ENCODE measurements at regions not wholly inside any gene's neighbourhood (a gene's known extent, or its start where the extent isn't known, plus 50 kb on each side); places are given as distances from the start of the nearest gene placed in this dataset.

DNA sequence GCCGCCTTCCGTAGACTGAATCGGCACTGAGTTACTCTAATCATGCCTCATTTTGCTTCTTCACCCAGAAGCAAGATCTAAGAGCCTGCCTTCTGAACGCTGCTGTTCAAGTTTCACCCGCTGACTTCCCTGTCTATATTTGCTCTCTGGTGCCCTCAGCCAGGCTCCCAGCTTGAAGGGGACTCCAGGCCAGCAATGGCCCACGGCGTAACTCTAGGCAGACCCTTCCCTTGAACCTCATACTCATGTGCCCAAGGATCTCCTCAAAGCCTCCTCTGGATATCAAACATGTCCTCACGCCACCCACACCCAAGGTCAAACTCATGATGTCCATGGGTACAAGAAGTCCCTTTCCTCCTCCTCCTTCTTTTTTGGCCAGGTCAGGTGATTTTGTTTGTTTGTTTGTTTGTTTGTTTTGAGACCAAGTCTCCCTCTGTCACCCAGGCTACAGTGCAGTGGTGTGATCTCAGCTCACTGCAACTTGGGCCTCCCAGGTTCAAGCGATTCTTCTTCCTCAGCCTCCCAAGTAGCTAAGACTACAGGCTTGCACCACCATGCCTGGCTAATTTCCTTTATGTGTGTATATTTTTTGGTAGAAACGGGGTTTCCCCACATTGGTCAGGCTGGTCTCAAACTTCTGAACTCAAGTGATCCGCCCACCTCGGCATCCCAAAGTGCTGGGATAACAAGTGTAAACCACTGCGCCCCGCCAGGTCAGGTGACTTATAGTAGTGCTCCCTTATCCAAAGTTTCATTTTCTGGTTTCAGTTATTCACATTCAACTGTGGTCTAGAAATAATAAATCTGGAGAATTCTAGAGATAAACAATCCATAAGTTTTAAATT is 239.0 kb downstream of the SYK start:
- TF ChIP-seq POLR2A (IDR thresholded peaks at IDR 0.05) (no peak), POLR2AphosphoS5 (IDR thresholded peaks at IDR 0.05) (no peak), CTCF (IDR thresholded peaks at IDR 0.05) (no peak), EP300 (IDR thresholded peaks at IDR 0.05; ENCODE audit: low read depth) (no peak)
- WGBS, 2 donors (ENCODE audit: low coverage in 1 of 2) = 94 to 100% methylated on average over 1 to 14 of the region's 14 CpGs
- in situ Hi-C loops (cut with MboI; ENCODE audit: low pct_ligation_motif_present in 1 of 4, low pct_unique_long_range_greater_than_20kb in 1 of 4, low sequenced_read_pairs in 3 of 4) (loop anchor here in 2 of 4 donors (25.0 kb wide), 1 partner anchor 397 kb away; no protein-coding TSS in a partner anchor), intact Hi-C loops (cut with DNase I; ENCODE audit: low total_unique reads) (loop anchor here (10.0 kb wide), 2 partner anchors 74 to 684 kb away; no protein-coding TSS in a partner anchor)
- Histone ChIP-seq H3K4me3 (no peak overlapping the region), H3K4me1 (peaks cover 15 to 21% (median 20%) of the 10 kb centered on the region in 4 donors), H3K36me3 (no peaks in the 10 kb centered on the region), H3K9me3 (no peaks in the 10 kb centered on the region), H3K27ac (no peak overlapping the region), H3K27me3 (no peaks in the 10 kb centered on the region)
- no peak for DNase-seq

- in situ Hi-C loops (cut with MboI; ENCODE audit: low pct_ligation_motif_present in 1 of 4, low pct_unique_long_range_greater_than_20kb in 1 of 4, low sequenced_read_pairs in 3 of 4) = loop anchor here in 2 of 4 donors (25.0 kb wide), 1 partner anchor 395 kb away; no protein-coding TSS in a partner anchor
- H3K4me1 ChIP-seq = peaks cover 12 to 17% (median 16%) of the 10 kb centered on the region in 4 donors
- DNase-seq = no peak
- H3K27ac ChIP-seq = no peak overlapping the region
- intact Hi-C loops (cut with DNase I; ENCODE audit: low total_unique reads) = loop anchor here (10.0 kb wide), 2 partner anchors 73 to 683 kb away; no protein-coding TSS in a partner anchor
- no peaks in the 10 kb centered on the region for H3K9me3 ChIP-seq
- no peak for TF ChIP-seq POLR2A (IDR thresholded peaks at IDR 0.05)
- TF ChIP-seq CTCF (IDR thresholded peaks at IDR 0.05) = no peak
- no peak for TF ChIP-seq EP300 (IDR thresholded peaks at IDR 0.05; ENCODE audit: low read depth)
- no peak for TF ChIP-seq POLR2AphosphoS5 (IDR thresholded peaks at IDR 0.05)
- H3K4me3 ChIP-seq = no peak overlapping the region
- WGBS, 2 donors (ENCODE audit: low coverage in 1 of 2) = 86 to 97% methylated on average over 4 of the region's 4 CpGs
- H3K36me3 ChIP-seq = no peaks in the 10 kb centered on the region
- H3K27me3 ChIP-seq = no peaks in the 10 kb centered on the region
Observed at GRCh38 chr9:91042024-91042423, 240.4 kb downstream of the SYK start.

- Histone ChIP-seq H3K9me3 (no peaks in the 10 kb centered on the region), H3K27me3 (no peaks in the 10 kb centered on the region), H3K4me1 (peaks cover 7 to 12% (median 11%) of the 10 kb centered on the region in 4 donors), H3K27ac (peak overlapping the region in 3 of 4 donors; percentile 35 to 63 (median 48)), H3K4me3 (no peak overlapping the region), H3K36me3 (no peaks in the 10 kb centered on the region)
- TF ChIP-seq CTCF (IDR thresholded peaks at IDR 0.05) = no peak
- no peak for TF ChIP-seq POLR2A (IDR thresholded peaks at IDR 0.05)
- no peak for TF ChIP-seq EP300 (IDR thresholded peaks at IDR 0.05; ENCODE audit: low read depth)
- no peak for TF ChIP-seq POLR2AphosphoS5 (IDR thresholded peaks at IDR 0.05)
- no peak for DNase-seq
- in situ Hi-C loops (cut with MboI; ENCODE audit: low pct_ligation_motif_present in 1 of 4, low pct_unique_long_range_greater_than_20kb in 1 of 4, low sequenced_read_pairs in 3 of 4) = loop anchor here in 2 of 4 donors (25.0 kb wide), 1 partner anchor 395 kb away; no protein-coding TSS in a partner anchor
- intact Hi-C loops (cut with DNase I; ENCODE audit: low total_unique reads) = loop anchor here (10.0 kb wide), 2 partner anchors 72 to 682 kb away; no protein-coding TSS in a partner anchor
- WGBS, 2 donors (ENCODE audit: low coverage in 1 of 2) = 92% methylated on average over 5 of the region's 5 CpGs; no CpG with 5 or more reads in 1 of the 2 donors
Observed at GRCh38 chr9:91042541-91042940, 240.9 kb downstream of the SYK start.

All from transverse colon (tissue), 4 donors.